NCI-H446 (cell line): ENCODE measurements at regions not wholly inside any gene's neighbourhood (a gene's known extent, or its start where the extent isn't known, plus 50 kb on each side); places are given as distances from the start of the nearest gene placed in this dataset.

Experiments
- DNase-seq, 2 experiments: peaks; one replicate each; lab custom pipeline; 2025; lab: John Stamatoyannopoulos, UW

DNA sequence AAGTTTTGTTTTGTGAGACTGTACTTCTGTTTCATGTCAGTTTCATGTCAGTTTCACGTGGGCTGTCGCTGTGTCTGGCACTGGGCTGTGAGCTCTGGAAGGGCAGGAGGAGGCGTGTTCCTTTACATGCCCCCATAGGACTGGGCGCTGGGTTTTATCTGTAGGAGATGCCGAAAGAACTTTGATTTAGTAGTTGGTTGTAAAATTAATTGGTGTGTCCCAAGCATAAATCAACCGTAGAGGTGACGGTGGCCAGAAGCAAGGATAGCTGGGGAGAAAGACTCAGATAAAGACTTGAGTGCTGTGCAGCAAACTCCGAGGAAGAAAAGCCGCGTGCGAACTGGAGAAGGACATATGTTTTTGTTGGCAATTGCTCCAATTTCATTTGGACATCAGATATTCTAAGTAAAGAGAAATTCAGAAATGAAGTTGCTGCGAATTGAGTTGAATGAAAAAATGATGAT is 182.5 kb downstream of the VRK1 start:
- no peak for DNase-seq

DNA sequence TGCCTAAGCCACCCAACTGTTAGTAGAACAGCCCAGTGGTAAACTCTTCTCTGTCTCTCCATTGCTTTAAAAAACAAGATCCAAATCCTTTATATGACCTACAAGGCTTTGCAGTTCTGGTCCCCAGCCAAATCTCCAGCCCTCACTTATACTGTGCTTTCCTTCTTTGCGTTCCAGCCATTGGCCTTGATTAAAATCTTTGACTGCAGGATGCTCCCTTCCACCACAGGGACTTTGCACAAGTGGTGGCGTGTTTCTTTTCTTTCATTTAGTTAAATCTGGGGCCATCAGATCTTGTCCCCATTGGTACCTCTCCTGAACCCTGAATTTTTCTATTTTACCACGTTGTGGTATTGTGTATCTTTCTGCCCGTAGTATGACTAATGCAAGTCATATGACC is 183.7 kb downstream of the VRK1 start:
- DNase-seq = no peak

DNA sequence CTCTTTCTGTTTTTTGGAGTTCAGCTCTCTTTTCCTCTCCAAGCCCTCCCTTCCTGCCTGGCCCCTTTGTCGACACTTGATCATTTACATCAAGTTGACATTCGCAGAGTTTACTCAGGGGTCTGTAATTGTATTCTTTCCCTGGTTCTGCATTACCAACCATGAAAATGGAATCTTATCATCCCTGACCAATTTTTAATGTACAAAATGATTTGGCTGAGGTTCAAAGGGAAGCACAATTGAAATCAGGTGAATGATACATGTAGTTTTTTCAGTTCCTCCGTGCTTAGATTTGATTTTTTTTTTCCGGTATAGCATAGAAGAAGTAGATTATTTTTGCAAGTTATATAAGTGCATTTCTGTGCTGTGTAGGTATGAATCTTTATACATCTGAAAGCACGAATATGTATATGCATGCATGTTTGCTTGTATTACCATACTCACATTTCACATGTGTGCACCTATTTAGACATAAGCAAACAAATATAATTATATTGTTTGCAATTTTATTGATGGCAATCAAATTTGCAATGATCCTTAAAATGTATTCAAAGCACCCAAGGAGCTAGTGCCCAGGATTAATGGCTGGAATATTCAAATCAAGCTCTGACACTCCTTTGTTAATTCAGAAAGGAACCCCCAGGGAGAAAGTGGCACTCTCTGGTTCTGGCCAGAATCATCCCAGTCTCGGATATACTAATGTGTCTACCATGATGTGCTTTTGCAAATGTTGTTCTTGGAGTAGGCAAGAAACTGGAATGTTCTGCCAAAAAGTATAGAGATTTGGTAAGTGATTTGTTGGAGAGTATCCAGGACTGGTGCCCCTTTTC is 189.3 kb downstream of the VRK1 start:
- no peak for DNase-seq

DNA sequence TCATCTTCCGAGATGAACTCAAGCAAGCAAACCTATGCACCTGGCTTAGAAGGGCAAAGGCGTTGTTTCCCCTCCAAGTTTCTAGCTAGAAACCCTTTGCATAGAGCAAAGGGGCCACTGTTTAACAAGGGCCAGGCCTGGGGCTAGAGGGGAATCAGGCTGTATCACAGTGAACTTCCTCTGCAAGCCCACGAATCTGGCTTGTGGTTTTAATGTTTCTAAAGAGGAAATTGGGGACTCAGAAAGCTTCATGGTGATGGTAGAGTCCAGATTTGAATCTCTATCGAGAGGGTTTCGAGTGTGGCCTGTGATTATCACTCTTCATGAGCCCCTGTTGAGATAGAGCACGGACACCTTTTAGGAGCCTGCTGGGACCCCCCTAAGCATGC is 189.9 kb downstream of the VRK1 start:
- no peak for DNase-seq

DNA sequence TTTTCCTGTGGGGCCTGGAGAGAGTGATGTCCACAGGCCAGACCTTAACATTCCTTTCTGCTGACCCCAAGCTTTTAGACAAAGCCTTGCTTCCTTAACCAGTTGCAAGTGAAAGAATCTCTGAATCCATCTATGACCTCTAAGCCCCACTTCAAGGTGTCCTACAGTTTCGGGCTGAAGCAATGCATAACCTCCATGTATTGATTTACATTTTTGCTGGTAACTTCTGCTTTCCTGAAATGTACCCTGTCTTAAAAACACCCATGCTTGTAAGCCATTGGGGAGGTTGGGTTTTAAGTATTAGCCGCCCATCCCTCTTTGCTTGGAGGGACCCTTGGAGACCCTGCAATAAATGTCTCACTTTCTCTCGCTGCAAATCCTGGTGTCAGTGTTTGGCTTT is 190.6 kb downstream of the VRK1 start:
- DNase-seq = no peak

DNA sequence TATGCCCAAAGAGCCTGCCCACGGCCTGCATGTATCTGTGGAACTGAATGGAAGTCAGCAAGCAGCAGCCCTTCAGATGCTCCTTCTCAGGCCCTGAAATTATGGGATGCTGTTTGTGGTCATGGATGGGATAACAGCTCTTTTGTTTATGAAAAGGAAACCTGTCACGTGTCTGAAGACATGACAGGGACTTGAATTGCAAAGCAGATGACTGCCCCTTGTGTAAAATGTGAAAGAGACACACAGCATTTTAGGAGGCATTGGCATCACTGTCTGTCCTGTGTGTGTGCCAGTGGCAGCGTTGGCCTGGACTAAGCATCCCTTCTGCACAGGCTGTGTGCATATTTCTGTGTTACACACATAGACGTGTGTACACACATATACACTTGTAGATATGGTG is 192.1 kb downstream of the VRK1 start:
- no peak for DNase-seq

DNA sequence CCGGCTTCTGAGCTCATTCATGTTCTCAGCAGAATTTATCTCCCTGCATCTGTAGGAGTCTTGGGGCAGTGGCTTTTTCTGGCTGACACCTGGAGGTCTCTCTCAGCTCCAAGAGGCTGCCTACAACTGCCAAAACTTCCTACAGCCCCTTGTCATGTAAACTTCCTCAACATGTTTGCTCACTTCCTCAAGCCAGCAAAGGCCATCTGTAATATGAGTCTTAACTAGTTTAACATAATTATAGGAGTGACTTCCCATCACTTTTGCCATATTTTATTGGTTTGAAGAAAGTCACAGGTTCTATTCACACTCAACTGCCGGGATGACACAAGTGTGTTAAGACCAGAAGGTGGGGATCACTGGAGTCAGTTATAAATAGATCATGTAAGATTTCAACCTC is 194.0 kb downstream of the VRK1 start:
- no peak for DNase-seq

DNA sequence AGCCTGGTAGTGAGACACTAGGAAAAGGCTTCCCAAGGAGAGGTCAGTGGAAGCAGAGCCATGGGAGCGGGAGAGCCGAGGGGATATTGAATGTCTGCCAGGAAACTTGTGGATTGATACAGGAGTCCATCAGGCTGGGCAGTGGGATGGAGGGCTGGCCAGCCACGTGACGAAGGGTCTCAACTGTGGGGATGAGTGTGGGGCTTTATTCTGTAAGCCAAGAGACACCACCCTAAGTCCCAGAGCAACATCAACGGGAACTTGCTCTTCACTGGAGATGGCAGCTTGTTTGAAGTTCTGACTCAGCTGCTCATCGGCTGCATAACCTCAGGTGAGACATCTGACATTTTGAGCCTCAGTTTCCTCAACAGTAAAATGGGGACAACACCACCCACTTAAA is 197.8 kb downstream of the VRK1 start:
- no peak for DNase-seq

DNA sequence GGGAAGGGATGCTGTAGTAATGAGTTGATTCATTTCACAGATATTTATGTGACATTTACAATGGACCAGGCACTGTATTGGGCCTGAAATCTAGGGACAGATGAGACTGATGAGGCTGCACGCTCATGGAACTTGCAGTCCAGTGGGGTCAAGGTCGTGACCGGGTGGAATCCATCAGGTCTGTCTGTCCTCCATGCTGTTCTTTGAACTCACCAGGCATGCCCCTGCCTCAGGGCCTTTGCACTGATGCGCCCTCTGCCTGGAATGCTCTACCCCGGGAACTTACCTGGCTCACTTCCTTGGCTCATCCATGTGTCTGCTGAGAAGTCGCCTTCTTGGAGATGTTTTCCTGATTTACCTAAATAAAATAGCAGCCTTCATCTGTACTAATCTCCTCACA is 200.1 kb downstream of the VRK1 start:
- no peak for DNase-seq

DNA sequence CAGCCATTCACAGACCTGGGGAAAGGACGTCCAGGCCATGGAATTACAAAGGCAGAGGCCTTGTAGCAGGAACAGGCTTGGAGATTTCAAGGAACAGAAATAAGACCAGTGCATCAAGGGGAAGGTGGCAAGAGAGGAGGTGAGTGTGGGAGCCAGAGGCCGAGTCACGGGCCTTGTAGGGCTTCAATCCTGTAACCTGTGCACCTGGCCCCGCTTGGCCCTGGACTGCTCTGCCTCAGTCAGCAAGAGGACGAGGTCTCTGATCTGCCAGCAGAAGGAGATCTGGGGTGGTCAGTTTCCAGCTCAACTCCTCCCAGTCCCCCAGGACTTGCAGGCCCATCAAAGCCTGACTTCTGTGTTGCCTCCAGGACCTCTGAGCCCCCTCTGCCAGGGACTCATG is 200.8 kb downstream of the VRK1 start:
- DNase-seq = no peak

DNA sequence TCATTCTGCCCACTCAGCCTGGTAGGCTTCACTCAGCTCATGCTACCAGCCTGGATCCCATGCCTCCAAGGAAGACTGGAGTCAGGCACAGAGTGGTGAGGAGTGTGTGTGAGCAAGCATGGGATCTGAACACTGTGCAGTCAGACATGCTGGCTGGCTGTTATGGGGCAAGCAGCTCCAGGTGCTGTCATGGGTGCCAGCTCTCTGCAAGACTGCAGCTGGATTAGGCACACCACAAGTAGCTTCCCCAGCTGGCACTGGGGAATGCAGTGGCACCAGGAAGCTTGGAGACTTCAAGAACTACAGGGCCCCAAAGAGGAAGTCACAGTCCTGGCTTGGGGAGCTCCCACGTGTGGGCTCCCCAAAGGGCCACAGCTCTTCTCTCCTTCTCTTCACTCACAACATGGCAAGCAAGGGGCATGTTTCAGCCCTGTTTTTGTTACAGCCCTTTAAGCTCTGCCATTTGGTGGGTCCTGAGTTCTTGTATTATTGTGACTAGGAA is 202.5 kb downstream of the VRK1 start:
- no peak for DNase-seq

DNA sequence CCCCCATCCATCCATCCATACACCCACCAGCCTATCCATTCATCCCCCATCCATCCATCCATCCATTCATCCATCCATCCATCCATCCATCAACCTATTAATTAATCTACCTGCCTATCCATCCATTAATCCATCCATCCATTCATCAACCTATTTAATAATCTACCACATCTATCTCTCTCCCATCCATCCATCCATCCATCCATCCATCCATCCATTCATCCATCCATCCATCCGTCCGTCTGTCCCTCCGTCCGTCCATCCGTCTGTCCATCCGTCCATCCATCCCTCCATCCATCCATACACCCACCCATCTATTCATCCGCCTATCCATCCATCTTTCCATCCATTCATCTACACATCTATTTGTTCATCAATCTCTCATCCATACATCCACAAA is 205.3 kb downstream of the VRK1 start:
- DNase-seq = no peak

DNA sequence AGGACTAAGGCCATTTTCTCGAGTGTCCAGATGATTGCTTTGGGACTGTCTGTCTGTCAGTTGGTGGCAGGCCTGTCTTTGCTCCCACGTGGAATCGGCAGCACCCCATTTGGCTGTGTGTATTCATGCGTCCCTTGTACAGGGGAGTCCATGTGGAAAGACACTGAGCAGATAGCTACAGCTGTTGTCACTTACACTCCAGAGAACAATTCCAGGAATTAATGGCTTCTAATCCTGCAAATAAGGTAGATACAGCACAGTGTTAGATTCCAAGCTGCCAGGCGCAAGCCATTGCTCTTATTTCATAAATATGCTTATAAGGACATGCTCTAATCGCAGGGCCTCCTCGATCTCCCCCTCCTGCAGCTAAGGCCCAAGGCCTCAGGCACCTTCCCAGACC is 208.8 kb downstream of the VRK1 start:
- no peak for DNase-seq

DNA sequence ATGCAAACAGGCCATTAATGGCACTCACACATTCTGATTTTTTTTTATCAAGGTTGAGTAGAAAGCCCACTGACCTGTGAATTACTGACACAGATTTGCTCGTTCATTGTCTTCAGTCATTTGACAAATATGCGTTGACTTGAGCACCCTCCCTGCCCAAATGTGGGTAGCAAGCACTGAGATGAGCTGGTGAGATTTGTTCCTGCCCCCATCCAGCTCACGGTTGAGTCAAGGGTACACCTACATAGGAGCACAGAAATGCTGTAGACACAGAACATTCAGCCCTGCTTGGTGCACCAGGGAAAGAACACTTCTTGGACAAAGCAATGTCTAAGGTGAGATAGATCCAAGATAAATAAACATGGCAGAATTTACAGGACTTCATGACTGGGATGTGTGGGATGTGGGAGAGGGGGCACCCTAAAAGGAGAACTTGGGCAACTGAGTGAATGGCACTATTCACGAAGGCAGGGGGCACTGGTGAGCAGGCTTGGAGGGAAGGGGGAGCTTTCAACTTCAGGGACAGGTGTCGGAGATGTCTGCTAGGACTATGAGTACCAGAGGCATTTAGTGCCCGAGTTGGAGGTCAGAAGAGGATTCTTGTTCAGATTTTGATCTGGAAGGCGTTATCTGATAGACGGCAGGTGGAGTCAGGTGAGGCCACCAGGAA is 213.4 kb downstream of the VRK1 start:
- no peak for DNase-seq

DNA sequence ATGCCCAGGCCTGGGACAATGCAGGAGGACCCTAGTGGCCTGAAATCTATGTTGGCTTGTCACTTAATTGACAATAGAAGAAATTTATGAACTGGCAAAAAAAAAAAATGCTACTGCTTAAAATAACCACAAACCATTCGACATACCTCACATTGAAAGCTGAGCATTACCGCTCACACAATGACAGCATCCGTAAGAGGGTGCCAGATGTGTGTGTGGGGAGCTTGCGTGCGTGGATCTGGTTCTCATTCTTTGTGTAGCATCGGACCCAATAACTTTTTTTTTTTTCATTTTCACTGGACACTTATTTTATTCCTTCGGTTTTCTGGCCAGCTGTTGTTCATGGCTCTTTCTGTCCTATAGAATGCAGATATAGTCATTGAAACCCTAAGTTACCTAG is 216.7 kb downstream of the VRK1 start:
- no peak for DNase-seq

DNA sequence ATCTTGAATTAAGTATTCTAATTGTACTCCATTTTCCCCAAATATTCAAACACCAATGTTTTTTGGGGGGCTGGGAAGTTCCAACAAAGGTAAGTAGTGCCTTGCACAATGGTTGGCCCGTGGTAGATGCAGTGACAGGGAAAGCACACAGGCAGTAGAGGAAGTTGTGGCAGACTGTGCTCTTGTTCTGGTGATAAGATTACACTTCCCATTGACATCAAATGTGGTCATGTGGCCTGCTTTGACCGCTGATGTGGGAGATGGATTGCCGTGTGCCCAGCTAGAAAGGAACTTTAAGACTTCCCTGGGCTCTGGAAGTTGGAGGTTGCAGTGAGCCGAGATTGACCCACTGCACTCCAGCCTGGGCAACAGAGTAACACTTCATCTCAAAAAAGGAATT is 223.8 kb downstream of the VRK1 start:
- no peak for DNase-seq

DNA sequence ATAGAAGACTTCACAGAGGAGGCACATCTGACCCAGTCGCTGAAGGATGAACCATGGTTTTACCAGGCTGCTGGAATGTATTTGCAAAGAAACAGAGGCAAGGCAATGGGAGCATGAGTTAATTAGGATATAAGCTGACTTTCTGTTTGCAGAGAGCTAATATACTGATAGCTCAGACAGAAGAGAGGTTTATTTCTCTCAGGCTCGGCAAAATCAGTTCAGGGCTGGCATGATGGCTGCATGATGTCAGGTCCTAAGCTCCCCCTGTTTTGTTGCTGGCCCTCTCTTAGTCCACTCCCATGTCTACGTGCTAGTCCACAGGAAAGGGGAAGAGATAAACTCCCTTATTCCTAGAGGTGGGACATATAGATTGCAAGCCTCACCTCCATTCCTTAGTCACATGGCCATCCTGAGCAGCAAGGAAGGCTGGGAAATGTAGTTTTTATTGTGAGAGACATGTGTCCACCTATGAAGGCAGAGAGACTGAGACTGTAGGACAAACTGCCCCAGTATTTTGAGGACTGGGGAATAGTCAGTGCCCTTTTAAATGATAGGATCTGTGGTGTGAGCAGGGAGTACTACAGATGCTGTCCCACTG is 224.5 kb downstream of the VRK1 start:
- peak in 1 of 2 experiments; percentile 38 for DNase-seq

DNA sequence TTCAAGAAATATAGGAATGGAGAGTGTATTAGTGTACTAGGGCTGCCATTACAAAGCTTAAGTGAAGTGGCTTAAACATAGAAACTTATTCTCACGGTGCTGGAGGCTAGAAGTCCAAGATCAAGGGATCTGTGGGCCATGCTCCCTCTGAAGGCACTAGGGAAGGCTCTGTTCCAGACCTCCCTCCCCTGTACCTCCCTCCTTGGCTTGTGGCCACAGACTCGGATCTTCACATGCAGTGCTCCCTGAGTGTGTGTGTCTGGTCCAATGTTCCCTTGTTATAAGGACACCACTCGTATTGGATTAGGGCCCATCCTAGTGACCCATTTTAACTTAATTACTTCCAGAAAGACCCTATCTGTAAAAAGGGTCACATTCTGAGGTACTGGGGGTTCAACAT is 225.6 kb downstream of the VRK1 start:
- no peak for DNase-seq

DNA sequence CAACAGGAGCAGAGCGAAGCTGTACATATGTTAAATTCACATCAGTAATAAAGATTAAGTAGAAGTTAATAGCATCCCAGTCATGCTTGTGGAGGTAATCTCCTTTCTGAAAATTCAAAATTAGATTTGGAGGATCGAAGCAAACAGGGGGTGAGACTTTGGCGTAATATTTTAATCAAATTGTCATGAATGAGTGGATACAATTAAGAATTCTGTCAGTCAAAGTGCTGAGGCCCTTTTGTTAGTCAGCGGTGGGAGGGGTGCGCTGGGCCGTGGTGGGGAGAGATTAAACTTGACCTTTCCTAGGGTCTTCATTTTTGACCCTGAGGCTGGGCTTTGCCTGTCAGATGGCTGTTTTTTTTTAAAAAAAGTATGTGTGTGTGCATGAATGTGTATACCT is 226.7 kb downstream of the VRK1 start:
- DNase-seq = no peak

DNA sequence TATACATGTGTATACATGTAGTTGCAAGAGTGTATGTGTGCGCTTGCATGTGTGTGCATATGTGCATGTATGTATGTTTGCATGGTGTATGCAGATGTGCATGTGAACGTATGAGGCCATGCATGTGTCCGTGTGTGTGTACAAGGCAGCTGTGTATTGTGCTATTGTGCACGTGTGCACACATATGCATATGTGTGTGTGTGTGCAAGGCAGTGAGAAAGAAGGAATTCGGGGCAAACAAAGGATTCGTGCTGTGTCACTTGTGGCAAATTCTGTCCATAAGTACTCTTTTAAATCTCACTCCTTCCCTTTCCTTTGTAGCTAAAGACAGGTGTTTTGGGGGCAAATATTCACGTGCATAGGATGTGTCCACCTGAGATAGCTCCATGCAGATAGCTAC is 227.1 kb downstream of the VRK1 start:
- no peak for DNase-seq

DNA sequence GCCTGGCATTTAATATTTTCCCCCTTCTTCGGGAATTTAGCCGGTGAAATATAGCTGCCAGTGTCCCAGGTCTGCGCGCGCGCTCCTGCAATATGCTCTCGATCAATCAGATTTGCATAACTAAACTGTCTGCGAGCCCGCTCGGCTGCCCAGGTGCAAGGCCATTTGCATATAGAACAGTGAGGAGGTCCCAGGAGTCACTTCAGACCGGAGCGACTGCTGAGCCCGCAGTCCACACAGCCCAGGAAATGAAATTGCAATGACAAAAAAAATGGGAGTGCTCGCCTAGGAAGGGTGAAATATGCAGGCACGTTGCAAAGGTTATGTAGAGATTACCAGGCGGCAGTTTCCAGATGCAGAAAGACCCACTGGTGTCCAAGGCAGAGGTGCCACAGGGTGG is 228.5 kb downstream of the VRK1 start:
- no peak for DNase-seq

DNA sequence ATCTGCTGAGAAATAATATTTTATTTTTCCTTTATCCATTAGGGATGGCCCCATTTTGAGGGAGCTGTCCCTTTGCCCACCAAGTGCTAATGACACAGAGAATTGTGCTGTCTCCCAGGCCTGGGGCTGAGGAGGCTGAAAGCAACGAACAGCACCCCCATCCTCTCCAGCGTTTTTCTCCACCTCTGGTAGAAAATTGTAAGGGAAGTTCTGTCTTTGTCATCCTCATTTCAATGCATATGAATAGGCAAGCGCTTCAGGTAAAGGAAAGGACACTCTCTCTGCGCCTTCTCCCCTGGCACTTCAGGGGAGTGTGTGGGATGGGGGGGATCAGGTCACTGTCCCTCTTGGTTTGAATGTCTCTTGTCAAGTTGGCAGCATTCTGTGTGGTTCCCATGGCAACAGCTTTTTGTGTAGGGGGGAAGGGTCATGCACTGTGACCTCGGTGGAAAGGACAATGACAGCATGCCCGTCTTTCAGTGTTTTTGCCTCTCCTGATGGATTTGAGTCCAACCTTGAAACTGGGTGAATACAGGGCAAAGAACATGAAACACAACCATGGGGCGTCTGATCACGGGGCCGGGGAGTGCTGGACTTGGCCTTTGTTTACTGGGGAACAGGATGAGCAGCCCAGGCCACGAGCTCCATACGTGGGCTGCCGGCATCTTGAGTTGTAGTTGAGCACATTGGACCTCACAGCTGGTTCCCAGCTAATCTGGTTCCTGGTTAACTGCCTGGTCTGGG is 230.2 kb downstream of the VRK1 start:
- no peak for DNase-seq
